OCI-LY7 (cell line): ENCODE measurements at regions not wholly inside any gene's neighbourhood (a gene's known extent, or its start where the extent isn't known, plus 50 kb on each side); places are given as distances from the start of the nearest gene placed in this dataset.

Source experiments
- CTCF ChIP-seq: fragments of 200-600 bp; sonication (generic); conservative IDR thresholded peaks from 2 replicates; pipeline ENCODE4 v1.5.1; 2014; ENCODE audit warnings: mild to moderate bottlenecking, antibody characterized with exemption, low read length, moderate library complexity, mixed read lengths
- EZH2phosphoT487 ChIP-seq: fragments of 200-600 bp; sonication (generic); IDR thresholded peaks from 2 replicates; pipeline ENCODE4 v1.6.1; 2018; ENCODE audit warnings: low read depth, borderline replicate concordance, mild to moderate bottlenecking, mixed run types, antibody characterized with exemption, low read length, moderate library complexity, mixed read lengths

GRCh38 chr1:228936881-228937280 lies 201.6 kb downstream of the RHOU start:
- TF ChIP-seq CTCF (no peak), EZH2phosphoT487 (no peak)
